SJCRH30 (cell line): ENCODE measurements at regions not wholly inside any gene's neighbourhood (a gene's known extent, or its start where the extent isn't known, plus 50 kb on each side); places are given as distances from the start of the nearest gene placed in this dataset.
A peak's percentile ranks its signal among the peaks of the same experiment; 100 is the strongest.
"Not testable (repeated sequence)": the region's sequence is repeated elsewhere in the genome, so short reads cannot be mapped to it uniquely, and the experiment has no call there.

Source experiments
- DNase-seq, 2 experiments: peaks; one replicate each; pipeline ENCODE4 v3.0.0-alpha.2; 2015 to 2020
- H3K27ac ChIP-seq: fragments of 250-450 bp; sonication (Bioruptor Pico); 2 replicates; pipeline ENCODE4 v1.5.1; 2020; ENCODE audit warnings: mild to moderate bottlenecking, moderate library complexity
- H3K27me3 ChIP-seq: fragments of 250-450 bp; sonication (Bioruptor Pico); 2 replicates; pipeline ENCODE4 v1.5.1; 2020; ENCODE audit warnings: mild to moderate bottlenecking, moderate library complexity
- H3K36me3 ChIP-seq: fragments of 250-450 bp; sonication (Bioruptor Pico); 2 replicates; pipeline ENCODE4 v1.5.1; 2020; ENCODE audit warnings: mild to moderate bottlenecking, moderate library complexity
- H3K4me1 ChIP-seq: fragments of 250-450 bp; sonication (Bioruptor Pico); 2 replicates; pipeline ENCODE4 v1.5.1; 2020; ENCODE audit warnings: mild to moderate bottlenecking, moderate library complexity
- H3K4me3 ChIP-seq: fragments of 250-450 bp; sonication (Bioruptor Pico); 2 replicates; pipeline ENCODE4 v1.5.1; 2020; ENCODE audit warnings: mild to moderate bottlenecking, moderate library complexity
- H3K9me3 ChIP-seq: fragments of 250-450 bp; sonication (Bioruptor Pico); replicated peaks from 2 replicates; pipeline ENCODE4 v1.5.1; 2020; ENCODE audit warnings: mild to moderate bottlenecking, moderate library complexity

- Histone ChIP-seq H3K27ac (no peak overlapping the region), H3K9me3 (no peaks in the 10 kb centered on the region), H3K36me3 (no peaks in the 10 kb centered on the region), H3K4me1 (peaks cover 9% of the 10 kb centered on the region), H3K27me3 (no peaks in the 10 kb centered on the region), H3K4me3 (no peak overlapping the region)
- DNase-seq: no peak
These were observed 412.0 kb upstream of the GOT2 start for GRCh38 chr16:59146140-59146539.

GRCh38 chr16:59144841-59145240, 410.7 kb upstream of the GOT2 start:
- Histone ChIP-seq H3K36me3 (no peaks in the 10 kb centered on the region), H3K27ac (no peak overlapping the region), H3K4me3 (no peak overlapping the region), H3K4me1 (peaks cover 9% of the 10 kb centered on the region), H3K9me3 (no peaks in the 10 kb centered on the region), H3K27me3 (no peaks in the 10 kb centered on the region)
- DNase-seq: no peak

GRCh38 chr16:59144326-59144725, 410.2 kb upstream of the GOT2 start:
- Histone ChIP-seq H3K4me1 (peaks cover 8% of the 10 kb centered on the region), H3K36me3 (no peaks in the 10 kb centered on the region), H3K27me3 (no peaks in the 10 kb centered on the region), H3K4me3 (no peak overlapping the region), H3K27ac (no peak overlapping the region), H3K9me3 (no peaks in the 10 kb centered on the region)
- DNase-seq: no peak

GRCh38 chr16:59126486-59126885, 392.4 kb upstream of the GOT2 start:
- no peak for DNase-seq
- Histone ChIP-seq H3K9me3 (no peaks in the 10 kb centered on the region), H3K36me3 (no peaks in the 10 kb centered on the region), H3K27me3 (no peaks in the 10 kb centered on the region), H3K4me1 (no peaks in the 10 kb centered on the region), H3K4me3 (no peak overlapping the region), H3K27ac (no peak overlapping the region)

- no peaks in the 10 kb centered on the region for H3K9me3 ChIP-seq
- H3K4me1 ChIP-seq: no peaks in the 10 kb centered on the region
- no peak overlapping the region for H3K4me3 ChIP-seq
- no peak for DNase-seq
- no peaks in the 10 kb centered on the region for H3K36me3 ChIP-seq
- no peak overlapping the region for H3K27ac ChIP-seq
- no peaks in the 10 kb centered on the region for H3K27me3 ChIP-seq
These were observed 389.9 kb upstream of the GOT2 start for GRCh38 chr16:59124056-59124455.

- Histone ChIP-seq H3K4me3 (no peak overlapping the region), H3K4me1 (no peaks in the 10 kb centered on the region), H3K27me3 (no peaks in the 10 kb centered on the region), H3K36me3 (no peaks in the 10 kb centered on the region), H3K9me3 (no peaks in the 10 kb centered on the region), H3K27ac (no peak overlapping the region)
- DNase-seq: no peak
These were observed 389.4 kb upstream of the GOT2 start for GRCh38 chr16:59123479-59123878.

GRCh38 chr16:59122262-59122537, 388.1 kb upstream of the GOT2 start:
- Histone ChIP-seq H3K27me3 (no peaks in the 10 kb centered on the region), H3K4me1 (no peaks in the 10 kb centered on the region), H3K9me3 (no peaks in the 10 kb centered on the region), H3K36me3 (no peaks in the 10 kb centered on the region), H3K27ac (no peak overlapping the region), H3K4me3 (no peak overlapping the region)
- DNase-seq: no peak

GRCh38 chr16:59121411-59122261, 387.5 kb upstream of the GOT2 start:
- H3K27me3 ChIP-seq: no peaks in the 10 kb centered on the region
- no peaks in the 10 kb centered on the region for H3K9me3 ChIP-seq
- H3K27ac ChIP-seq: no peak overlapping the region
- no peak overlapping the region for H3K4me3 ChIP-seq
- no peaks in the 10 kb centered on the region for H3K36me3 ChIP-seq
- H3K4me1 ChIP-seq: no peaks in the 10 kb centered on the region
- no peak for DNase-seq

- DNase-seq: no peak
- Histone ChIP-seq H3K9me3 (no peaks in the 10 kb centered on the region; the same call in 1 of the 2 replicates), H3K4me1 (no peaks in the 10 kb centered on the region), H3K27ac (no peak overlapping the region), H3K36me3 (no peaks in the 10 kb centered on the region), H3K27me3 (no peaks in the 10 kb centered on the region), H3K4me3 (no peak overlapping the region)
These were observed 382.6 kb upstream of the GOT2 start for GRCh38 chr16:59116744-59117143.

GRCh38 chr16:59114790-59115189, 380.7 kb upstream of the GOT2 start:
- no peaks in the 10 kb centered on the region; the same call in 1 of the 2 replicates for H3K9me3 ChIP-seq
- no peaks in the 10 kb centered on the region for H3K27me3 ChIP-seq
- no peak overlapping the region for H3K4me3 ChIP-seq
- DNase-seq: no peak
- no peaks in the 10 kb centered on the region for H3K36me3 ChIP-seq
- H3K4me1 ChIP-seq: no peaks in the 10 kb centered on the region
- H3K27ac ChIP-seq: no peak overlapping the region

- no peak overlapping the region for H3K4me3 ChIP-seq
- no peak for DNase-seq
- no peaks in the 10 kb centered on the region for H3K4me1 ChIP-seq
- H3K36me3 ChIP-seq: no peaks in the 10 kb centered on the region
- H3K27me3 ChIP-seq: no peaks in the 10 kb centered on the region
- no peaks in the 10 kb centered on the region; the same call in 1 of the 2 replicates for H3K9me3 ChIP-seq
- no peak overlapping the region for H3K27ac ChIP-seq
These were observed 379.0 kb upstream of the GOT2 start for GRCh38 chr16:59113004-59113670.

GRCh38 chr16:59111280-59111679, 377.2 kb upstream of the GOT2 start:
- no peaks in the 10 kb centered on the region for H3K27me3 ChIP-seq
- H3K4me1 ChIP-seq: no peaks in the 10 kb centered on the region
- no peak overlapping the region for H3K4me3 ChIP-seq
- DNase-seq: no peak
- H3K27ac ChIP-seq: no peak overlapping the region
- H3K9me3 ChIP-seq: no peaks in the 10 kb centered on the region; the same call in 1 of the 2 replicates
- no peaks in the 10 kb centered on the region for H3K36me3 ChIP-seq

GRCh38 chr16:59108374-59108773, 374.3 kb upstream of the GOT2 start:
- Histone ChIP-seq H3K36me3 (no peaks in the 10 kb centered on the region), H3K4me3 (no peak overlapping the region), H3K9me3 (no peaks in the 10 kb centered on the region; the same call in 1 of the 2 replicates), H3K27ac (no peak overlapping the region), H3K27me3 (no peaks in the 10 kb centered on the region), H3K4me1 (no peaks in the 10 kb centered on the region)
- DNase-seq: peak in 1 of 2 experiments; percentile 32

GRCh38 chr16:59096682-59097081, 362.6 kb upstream of the GOT2 start:
- not testable (repeated sequence) for H3K27ac ChIP-seq, H3K4me1 ChIP-seq, H3K36me3 ChIP-seq, H3K27me3 ChIP-seq, H3K4me3 ChIP-seq, H3K9me3 ChIP-seq
- DNase-seq: peak in 1 of 2 experiments; percentile 7

- peak in 1 of 2 experiments; percentile 5 for DNase-seq
- H3K4me1 ChIP-seq: no peaks in the 10 kb centered on the region
- H3K9me3 ChIP-seq: no peaks in the 10 kb centered on the region
- H3K27me3 ChIP-seq: no peaks in the 10 kb centered on the region
- no peak overlapping the region for H3K27ac ChIP-seq
- no peaks in the 10 kb centered on the region for H3K36me3 ChIP-seq
- no peak overlapping the region for H3K4me3 ChIP-seq
These were observed 356.4 kb upstream of the GOT2 start for GRCh38 chr16:59090541-59090940.

- H3K4me3 ChIP-seq: no peak overlapping the region
These were observed 354.3 kb upstream of the GOT2 start for GRCh38 chr16:59088431-59088830.

More at GRCh38 chr16:59088431-59088830, 354.3 kb upstream of the GOT2 start:
- no peak for DNase-seq
- no peaks in the 10 kb centered on the region for H3K9me3 ChIP-seq
- H3K27ac ChIP-seq: no peak overlapping the region
- no peaks in the 10 kb centered on the region for H3K4me1 ChIP-seq
- no peaks in the 10 kb centered on the region for H3K27me3 ChIP-seq
- H3K36me3 ChIP-seq: no peaks in the 10 kb centered on the region
